HEK293 (cell line): ENCODE measurements at regions not wholly inside any gene's neighbourhood (a gene's known extent, or its start where the extent isn't known, plus 50 kb on each side); places are given as distances from the start of the nearest gene placed in this dataset.

Experiments used
- EGR2 ChIP-seq: fragments of 450-650 bp; formaldehyde crosslinking; IDR thresholded peaks from 2 replicates; pipeline ENCODE4 v1.5.1; 2016; ENCODE audit warnings: low read depth, missing biosample characterization, missing genetic modification characterization
- PRDM1 ChIP-seq: fragments of 450-650 bp; formaldehyde crosslinking; IDR thresholded peaks from 2 replicates; pipeline ENCODE4; 2016; ENCODE audit warnings: missing biosample characterization, missing genetic modification characterization
- TCF7L2 ChIP-seq: IDR thresholded peaks from 2 replicates; pipeline ENCODE4 v1.6.1; 2011; ENCODE audit warnings: low read depth, mild to moderate bottlenecking, inconsistent platforms, low read length, moderate library complexity, borderline replicate concordance
- ZBTB17 ChIP-seq: fragments of 450-650 bp; formaldehyde crosslinking; IDR thresholded peaks from 2 replicates; pipeline ENCODE4 v1.5.1; 2016; ENCODE audit warnings: missing biosample characterization, missing genetic modification characterization
- ZNF768 ChIP-seq: fragments of 450-650 bp; formaldehyde crosslinking; IDR thresholded peaks from 2 replicates; pipeline ENCODE4 v1.5.1; 2018; ENCODE audit warnings: missing biosample characterization, mild to moderate bottlenecking, missing genetic modification characterization
- ZNF785 ChIP-seq: fragments of 450-650 bp; formaldehyde crosslinking; IDR thresholded peaks from 2 replicates; pipeline ENCODE4 v1.5.1; 2016; ENCODE audit warnings: missing biosample characterization, missing genetic modification characterization
- TF ChIP-seq, protein P1 (sequence below): fragments of 450-650 bp; formaldehyde crosslinking; IDR thresholded peaks from 2 replicates; pipeline ENCODE4 v1.5.1; 2016; ENCODE audit warnings: missing biosample characterization, missing genetic modification characterization
- TF ChIP-seq, protein P2 (sequence below): fragments of 450-650 bp; formaldehyde crosslinking; IDR thresholded peaks from 2 replicates; pipeline ENCODE4 v1.5.1; 2017; ENCODE audit warnings: missing biosample characterization, missing genetic modification characterization
- TF ChIP-seq, protein P3 (sequence below): fragments of 450-650 bp; formaldehyde crosslinking; IDR thresholded peaks from 2 replicates; pipeline ENCODE4 v1.5.1; 2016; ENCODE audit warnings: missing biosample characterization, missing genetic modification characterization, low read depth

DNA sequence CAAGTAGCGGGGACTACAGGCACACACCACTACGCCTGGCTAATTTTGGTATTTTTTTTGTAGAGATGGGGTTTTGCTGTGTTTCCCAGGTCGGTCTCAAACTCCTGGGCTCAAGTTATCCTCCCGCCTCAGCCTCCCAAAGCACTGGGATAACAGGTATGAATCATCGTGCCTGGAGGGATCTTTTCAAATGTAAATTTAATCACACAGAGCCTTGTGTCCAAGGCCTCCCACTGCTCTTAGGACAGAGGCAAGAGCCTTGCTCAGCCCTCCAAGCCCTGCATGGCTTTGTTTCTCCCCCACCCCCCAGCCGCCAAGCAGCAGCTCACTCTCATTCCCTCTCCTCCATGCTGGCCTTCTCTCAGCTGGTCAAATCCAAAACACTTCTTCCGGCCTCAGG lies 75.3 kb upstream of the CREB3L1 start:
- TF ChIP-seq, protein P1, sequence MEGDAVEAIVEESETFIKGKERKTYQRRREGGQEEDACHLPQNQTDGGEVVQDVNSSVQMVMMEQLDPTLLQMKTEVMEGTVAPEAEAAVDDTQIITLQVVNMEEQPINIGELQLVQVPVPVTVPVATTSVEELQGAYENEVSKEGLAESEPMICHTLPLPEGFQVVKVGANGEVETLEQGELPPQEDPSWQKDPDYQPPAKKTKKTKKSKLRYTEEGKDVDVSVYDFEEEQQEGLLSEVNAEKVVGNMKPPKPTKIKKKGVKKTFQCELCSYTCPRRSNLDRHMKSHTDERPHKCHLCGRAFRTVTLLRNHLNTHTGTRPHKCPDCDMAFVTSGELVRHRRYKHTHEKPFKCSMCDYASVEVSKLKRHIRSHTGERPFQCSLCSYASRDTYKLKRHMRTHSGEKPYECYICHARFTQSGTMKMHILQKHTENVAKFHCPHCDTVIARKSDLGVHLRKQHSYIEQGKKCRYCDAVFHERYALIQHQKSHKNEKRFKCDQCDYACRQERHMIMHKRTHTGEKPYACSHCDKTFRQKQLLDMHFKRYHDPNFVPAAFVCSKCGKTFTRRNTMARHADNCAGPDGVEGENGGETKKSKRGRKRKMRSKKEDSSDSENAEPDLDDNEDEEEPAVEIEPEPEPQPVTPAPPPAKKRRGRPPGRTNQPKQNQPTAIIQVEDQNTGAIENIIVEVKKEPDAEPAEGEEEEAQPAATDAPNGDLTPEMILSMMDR (tag by site-specific recombination) = no peak
- no peak for TF ChIP-seq ZNF768 (tag by site-specific recombination)
- TF ChIP-seq TCF7L2 = no peak
- no peak for TF ChIP-seq PRDM1 (tag by site-specific recombination)
- TF ChIP-seq EGR2 (tag by site-specific recombination) = no peak
- TF ChIP-seq, protein P2, sequence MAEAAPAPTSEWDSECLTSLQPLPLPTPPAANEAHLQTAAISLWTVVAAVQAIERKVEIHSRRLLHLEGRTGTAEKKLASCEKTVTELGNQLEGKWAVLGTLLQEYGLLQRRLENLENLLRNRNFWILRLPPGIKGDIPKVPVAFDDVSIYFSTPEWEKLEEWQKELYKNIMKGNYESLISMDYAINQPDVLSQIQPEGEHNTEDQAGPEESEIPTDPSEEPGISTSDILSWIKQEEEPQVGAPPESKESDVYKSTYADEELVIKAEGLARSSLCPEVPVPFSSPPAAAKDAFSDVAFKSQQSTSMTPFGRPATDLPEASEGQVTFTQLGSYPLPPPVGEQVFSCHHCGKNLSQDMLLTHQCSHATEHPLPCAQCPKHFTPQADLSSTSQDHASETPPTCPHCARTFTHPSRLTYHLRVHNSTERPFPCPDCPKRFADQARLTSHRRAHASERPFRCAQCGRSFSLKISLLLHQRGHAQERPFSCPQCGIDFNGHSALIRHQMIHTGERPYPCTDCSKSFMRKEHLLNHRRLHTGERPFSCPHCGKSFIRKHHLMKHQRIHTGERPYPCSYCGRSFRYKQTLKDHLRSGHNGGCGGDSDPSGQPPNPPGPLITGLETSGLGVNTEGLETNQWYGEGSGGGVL (tag by site-specific recombination) = no peak
- no peak for TF ChIP-seq ZBTB17 (tag by site-specific recombination)
- no peak for TF ChIP-seq ZNF785 (tag by site-specific recombination)
- TF ChIP-seq, protein P3, sequence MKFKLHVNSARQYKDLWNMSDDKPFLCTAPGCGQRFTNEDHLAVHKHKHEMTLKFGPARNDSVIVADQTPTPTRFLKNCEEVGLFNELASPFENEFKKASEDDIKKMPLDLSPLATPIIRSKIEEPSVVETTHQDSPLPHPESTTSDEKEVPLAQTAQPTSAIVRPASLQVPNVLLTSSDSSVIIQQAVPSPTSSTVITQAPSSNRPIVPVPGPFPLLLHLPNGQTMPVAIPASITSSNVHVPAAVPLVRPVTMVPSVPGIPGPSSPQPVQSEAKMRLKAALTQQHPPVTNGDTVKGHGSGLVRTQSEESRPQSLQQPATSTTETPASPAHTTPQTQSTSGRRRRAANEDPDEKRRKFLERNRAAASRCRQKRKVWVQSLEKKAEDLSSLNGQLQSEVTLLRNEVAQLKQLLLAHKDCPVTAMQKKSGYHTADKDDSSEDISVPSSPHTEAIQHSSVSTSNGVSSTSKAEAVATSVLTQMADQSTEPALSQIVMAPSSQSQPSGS = no peak
